ENCODE measurements at regions not wholly inside any gene's neighbourhood (a gene's known extent, or its start where the extent isn't known, plus 50 kb on each side); places are given as distances from the start of the nearest gene placed in this dataset.

GRCh38 chr13:74187564-74187963 lies 53.4 kb upstream of the KLF12 start (continued):
- TF ChIP-seq NFATC3 (CRISPR knock-in tag; IDR thresholded peaks at IDR 0.05) = no peak
- TF ChIP-seq ZNF383 (CRISPR knock-in tag; IDR thresholded peaks at IDR 0.05; ENCODE audit: borderline replicate concordance) = no peak
- no peak for TF ChIP-seq ZNF282 (IDR thresholded peaks at IDR 0.05; ENCODE audit: partially characterized antibody)
- no peak for TF ChIP-seq TCF12 (IDR thresholded peaks at IDR 0.05)
- TF ChIP-seq TCF12 (CRISPR knock-in tag; IDR thresholded peaks at IDR 0.05) = no peak
- no peak for TF ChIP-seq BATF2 (CRISPR knock-in tag; IDR thresholded peaks at IDR 0.05)
- TF ChIP-seq ZFP62 (CRISPR knock-in tag; IDR thresholded peaks at IDR 0.05) = no peak
- TF ChIP-seq ZNF747 (CRISPR knock-in tag; IDR thresholded peaks at IDR 0.05; ENCODE audit: borderline replicate concordance) = no peak
- TF ChIP-seq ZNF367 (CRISPR knock-in tag; IDR thresholded peaks at IDR 0.05; ENCODE audit: borderline replicate concordance) = no peak
- no peak for TF ChIP-seq MBNL3 (CRISPR knock-in tag; conservative IDR thresholded peaks at IDR 0.05)
- TF ChIP-seq DPF2 (CRISPR knock-in tag; IDR thresholded peaks at IDR 0.05; ENCODE audit: borderline replicate concordance, low read depth) = no peak
- TF ChIP-seq ZNF703 (CRISPR knock-in tag; IDR thresholded peaks at IDR 0.05; ENCODE audit: borderline replicate concordance) = no peak
- no peak for TF ChIP-seq MED8 (CRISPR knock-in tag; IDR thresholded peaks at IDR 0.05; ENCODE audit: insufficient replicate concordance)
- no peak for TF ChIP-seq ZNF572 (CRISPR knock-in tag; IDR thresholded peaks at IDR 0.05)
- no peak for TF ChIP-seq CENPT (CRISPR knock-in tag; IDR thresholded peaks at IDR 0.05; ENCODE audit: low read depth)
- no peak for TF ChIP-seq FUBP1 (CRISPR knock-in tag; IDR thresholded peaks at IDR 0.05; ENCODE audit: borderline replicate concordance)
- no peak for TF ChIP-seq MTF1 (CRISPR knock-in tag; IDR thresholded peaks at IDR 0.05)
- TF ChIP-seq ERF (CRISPR knock-in tag; IDR thresholded peaks at IDR 0.05) = no peak
- no peak for TF ChIP-seq TERF1 (CRISPR knock-in tag; IDR thresholded peaks at IDR 0.05)
